GM06990 (cell line): ENCODE measurements at regions not wholly inside any gene's neighbourhood (a gene's known extent, or its start where the extent isn't known, plus 50 kb on each side); places are given as distances from the start of the nearest gene placed in this dataset.

ENCODE experiments used
- DNase-seq: peaks from one replicate; pipeline ENCODE4 v3.0.0-alpha.2; 2011; ENCODE audit not compliant: insufficient read length; ENCODE audit errors: extremely low read depth
- H3K27me3 ChIP-seq: replicated peaks from 2 replicates; pipeline ENCODE4 v1.6.0; 2011; ENCODE audit warnings: low read length; ENCODE audit not compliant: control insufficient read depth, insufficient read depth
- H3K36me3 ChIP-seq: 2 replicates; pipeline ENCODE4 v1.5.1; 2011; ENCODE audit warnings: low read length; ENCODE audit not compliant: control insufficient read depth, insufficient read depth
- H3K4me3 ChIP-seq: replicated peaks from 2 replicates; pipeline ENCODE4 v1.5.1; 2011; ENCODE audit warnings: low read depth, mild to moderate bottlenecking, control low read depth, low read length
- TF ChIP-seq, protein P1 (sequence below): IDR thresholded peaks from 2 replicates; pipeline ENCODE4 v1.5.1; 2011; ENCODE audit warnings: low read length, control low read depth, mild to moderate bottlenecking, inconsistent platforms; ENCODE audit not compliant: insufficient read depth, poor library complexity, severe bottlenecking

DNA sequence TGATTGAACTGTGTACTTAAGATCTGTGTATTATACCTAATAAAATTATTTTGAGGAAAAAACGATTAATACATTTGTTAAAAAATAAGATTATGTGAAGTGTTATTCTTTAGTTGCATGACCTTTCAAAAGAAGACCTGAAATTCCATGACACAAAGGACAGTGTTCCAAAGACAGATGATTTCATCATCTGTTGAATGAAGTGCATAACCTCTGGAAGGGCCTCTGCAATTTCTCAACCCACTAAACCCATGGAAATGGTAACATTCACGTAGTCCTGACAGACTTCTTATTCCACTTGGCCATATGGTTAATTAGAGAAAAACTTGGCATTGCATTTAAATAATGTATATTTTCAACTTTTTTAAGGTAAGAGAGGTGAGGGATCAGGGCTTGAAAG, 167.2 kb upstream of the CTNND2 start:
- Histone ChIP-seq H3K27me3 (no peaks in the 10 kb centered on the region), H3K4me3 (no peak overlapping the region), H3K36me3 (no peaks in the 10 kb centered on the region)
- no peak for DNase-seq
- TF ChIP-seq, protein P1, sequence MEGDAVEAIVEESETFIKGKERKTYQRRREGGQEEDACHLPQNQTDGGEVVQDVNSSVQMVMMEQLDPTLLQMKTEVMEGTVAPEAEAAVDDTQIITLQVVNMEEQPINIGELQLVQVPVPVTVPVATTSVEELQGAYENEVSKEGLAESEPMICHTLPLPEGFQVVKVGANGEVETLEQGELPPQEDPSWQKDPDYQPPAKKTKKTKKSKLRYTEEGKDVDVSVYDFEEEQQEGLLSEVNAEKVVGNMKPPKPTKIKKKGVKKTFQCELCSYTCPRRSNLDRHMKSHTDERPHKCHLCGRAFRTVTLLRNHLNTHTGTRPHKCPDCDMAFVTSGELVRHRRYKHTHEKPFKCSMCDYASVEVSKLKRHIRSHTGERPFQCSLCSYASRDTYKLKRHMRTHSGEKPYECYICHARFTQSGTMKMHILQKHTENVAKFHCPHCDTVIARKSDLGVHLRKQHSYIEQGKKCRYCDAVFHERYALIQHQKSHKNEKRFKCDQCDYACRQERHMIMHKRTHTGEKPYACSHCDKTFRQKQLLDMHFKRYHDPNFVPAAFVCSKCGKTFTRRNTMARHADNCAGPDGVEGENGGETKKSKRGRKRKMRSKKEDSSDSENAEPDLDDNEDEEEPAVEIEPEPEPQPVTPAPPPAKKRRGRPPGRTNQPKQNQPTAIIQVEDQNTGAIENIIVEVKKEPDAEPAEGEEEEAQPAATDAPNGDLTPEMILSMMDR: no peak

DNA sequence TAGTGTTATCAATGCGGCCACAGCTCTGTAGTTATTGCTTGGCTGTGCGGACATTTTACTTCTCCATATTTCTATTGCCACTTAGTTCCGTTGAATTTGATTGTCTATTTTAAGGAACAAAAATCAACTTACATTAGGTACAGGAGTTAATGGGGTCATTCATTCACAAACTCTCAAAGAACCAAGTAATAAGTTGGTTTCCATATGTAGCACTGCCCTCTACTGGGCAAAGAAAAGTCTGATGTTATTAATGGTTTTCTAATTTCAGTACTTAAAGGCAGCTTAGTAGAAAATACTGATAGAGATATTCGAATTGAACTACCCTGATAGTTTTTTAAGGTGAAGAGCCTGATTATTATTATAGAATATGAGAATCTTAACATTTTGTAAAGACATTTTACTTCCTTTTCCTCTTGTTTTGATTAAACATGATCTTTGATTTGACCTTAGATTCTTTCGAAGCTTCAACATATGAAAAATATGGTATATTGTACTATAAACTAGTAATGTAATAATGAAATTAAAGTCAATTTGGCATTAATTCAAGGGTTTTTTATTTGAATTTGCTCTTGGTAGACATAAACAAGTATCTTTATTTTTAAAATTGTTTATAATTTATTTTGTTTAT, 119.5 kb upstream of the CTNND2 start:
- TF ChIP-seq, protein P1: peak; percentile 70
- H3K36me3 ChIP-seq: no peaks in the 10 kb centered on the region
- DNase-seq: no peak
- no peaks in the 10 kb centered on the region for H3K27me3 ChIP-seq
- no peak overlapping the region for H3K4me3 ChIP-seq

DNA sequence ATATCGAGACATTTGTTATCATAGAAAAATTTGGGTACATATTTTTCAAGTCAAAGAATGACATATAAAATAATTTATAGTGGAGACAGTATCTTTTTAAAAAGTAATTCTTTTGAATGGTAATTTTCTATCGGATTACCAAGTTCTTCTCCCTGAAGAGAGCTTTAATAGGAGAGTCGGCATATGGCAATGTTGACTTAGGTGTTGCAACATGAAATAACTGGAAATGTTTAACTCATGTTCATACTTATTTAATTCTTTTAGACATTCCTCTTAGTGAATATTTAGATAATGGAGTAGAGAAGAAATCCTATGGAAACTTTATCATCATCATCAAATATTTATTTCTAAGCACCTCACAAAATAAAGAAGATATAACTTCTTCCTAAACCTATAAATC, 118.2 kb upstream of the CTNND2 start:
- DNase-seq: no peak
- TF ChIP-seq, protein P1: no peak
- no peaks in the 10 kb centered on the region for H3K27me3 ChIP-seq
- no peaks in the 10 kb centered on the region for H3K36me3 ChIP-seq
- H3K4me3 ChIP-seq: no peak overlapping the region

DNA sequence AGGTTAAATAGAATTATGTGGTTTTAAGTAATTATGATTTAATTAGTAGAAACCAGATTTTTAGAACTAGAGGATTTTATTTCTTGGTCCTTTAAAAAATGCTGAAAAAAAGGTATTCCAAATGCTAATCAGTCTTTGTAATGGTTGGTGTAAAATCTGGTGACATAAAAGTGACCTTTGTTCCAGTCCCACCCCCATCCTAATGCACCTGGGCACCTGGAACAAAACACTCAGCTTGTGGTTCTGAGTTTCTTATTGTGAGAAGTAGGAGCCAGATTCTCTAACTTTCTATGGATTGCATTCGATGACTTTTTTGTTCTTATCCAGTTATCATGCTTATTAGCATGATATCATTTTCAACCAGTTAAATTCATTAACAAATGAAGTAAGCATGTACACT, 115.1 kb upstream of the CTNND2 start:
- Histone ChIP-seq H3K36me3 (no peaks in the 10 kb centered on the region), H3K27me3 (no peaks in the 10 kb centered on the region), H3K4me3 (no peak overlapping the region)
- no peak for DNase-seq
- TF ChIP-seq, protein P1: no peak

DNA sequence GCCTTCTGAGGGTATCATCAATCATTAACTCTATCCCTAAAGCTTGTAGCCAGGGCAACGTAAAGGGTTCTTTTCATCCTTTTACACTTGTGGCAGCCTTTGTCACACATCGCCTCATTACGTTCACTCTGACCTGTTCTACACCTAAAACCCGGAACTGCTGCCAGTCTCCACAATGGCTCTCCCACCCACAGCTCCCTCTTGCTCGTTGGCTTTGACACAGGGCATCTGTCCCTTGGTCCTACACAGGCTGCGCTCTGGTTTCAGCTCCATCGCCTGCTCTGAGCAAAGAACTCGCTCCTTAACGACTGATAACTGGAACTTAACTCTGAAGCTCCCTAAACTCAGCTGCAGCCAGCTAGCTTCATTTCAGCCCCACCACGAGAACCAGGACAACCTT, 112.8 kb upstream of the CTNND2 start:
- no peak for DNase-seq
- TF ChIP-seq, protein P1: no peak
- no peaks in the 10 kb centered on the region for H3K36me3 ChIP-seq

More for the DNA sequence above, 112.8 kb upstream of the CTNND2 start:
- Histone ChIP-seq H3K4me3 (no peak overlapping the region), H3K27me3 (no peaks in the 10 kb centered on the region)
